PC-3 (cell line): ENCODE measurements at regions not wholly inside any gene's neighbourhood (a gene's known extent, or its start where the extent isn't known, plus 50 kb on each side); places are given as distances from the start of the nearest gene placed in this dataset.

Experiments used
- ATAC-seq: fragments of 200-7000 bp; cut with Tn5 transposase; 2 replicates; pipeline ENCODE4 v1.9.1; 2020; ENCODE audit warnings: mild to moderate bottlenecking, moderate library complexity
- BruUV-seq: library from RNA; stranded (reverse); fragments of 400-500 nt; replicated peaks from 2 replicates; lab custom pipeline; 2021; lab: Mats Ljungman, UMichigan
- CTCF ChIA-PET: fragments of 300-600 bp; sonication (Branson Sonifier 250); formaldehyde crosslinking; loops from one replicate; lab custom pipeline; 2022; ENCODE audit warnings: antibody characterized with exemption; lab: Charles Lee
- POLR2A ChIA-PET: fragments of 300-600 bp; sonication (Branson Sonifier 250); formaldehyde crosslinking; loops from one replicate; lab custom pipeline; 2022; ENCODE audit warnings: antibody characterized with exemption; ENCODE audit not compliant: unreplicated experiment; lab: Charles Lee
- DNase-seq: peaks from one replicate; pipeline ENCODE4 v3.0.0-alpha.2; 2015
- H2AFZ ChIP-seq: fragments of 300-600 bp; sonication (generic); 2 replicates; pipeline ENCODE4 v1.6.0; 2016; ENCODE audit warnings: antibody characterized with exemption, low read length
- H3F3A ChIP-seq: fragments of 300-600 bp; sonication (generic); one replicate; pipeline ENCODE4 v1.6.0; 2017; ENCODE audit warnings: antibody characterized with exemption, low read length, control low read depth, mild to moderate bottlenecking; ENCODE audit not compliant: unreplicated experiment
- H3K27ac ChIP-seq: fragments of 300-600 bp; sonication (generic); 2 replicates; pipeline ENCODE4 v1.5.1; 2016; ENCODE audit warnings: mild to moderate bottlenecking, low read length
- H3K27me3 ChIP-seq: fragments of 300-600 bp; sonication (generic); 2 replicates; pipeline ENCODE4 v1.6.1; 2016; ENCODE audit warnings: low read length, mixed read lengths
- H3K36me3 ChIP-seq: fragments of 300-600 bp; sonication (generic); 2 replicates; pipeline ENCODE4 v1.6.1; 2016; ENCODE audit warnings: low read depth, mixed run types, low read length, mixed read lengths
- H3K4me1 ChIP-seq: fragments of 300-600 bp; sonication (generic); 2 replicates; pipeline ENCODE4 v1.5.1; 2016; ENCODE audit warnings: low read length; ENCODE audit not compliant: insufficient read depth
- H3K4me2 ChIP-seq: fragments of 300-600 bp; sonication (generic); 2 replicates; pipeline ENCODE4 v1.6.0; 2016; ENCODE audit warnings: low read length
- H3K4me3 ChIP-seq: fragments of 300-600 bp; sonication (generic); 2 replicates; pipeline ENCODE4 v1.5.1; 2016; ENCODE audit warnings: mild to moderate bottlenecking, low read length, mixed read lengths
- H3K79me2 ChIP-seq: fragments of 300-600 bp; sonication (generic); 2 replicates; pipeline ENCODE4 v1.6.1; 2017; ENCODE audit warnings: low read length, mixed read lengths
- H3K9ac ChIP-seq: fragments of 300-600 bp; sonication (generic); 2 replicates; pipeline ENCODE4 v1.6.0; 2016; ENCODE audit warnings: mild to moderate bottlenecking, low read length
- H3K9me2 ChIP-seq: fragments of 300-600 bp; sonication (generic); replicated peaks from 2 replicates; pipeline ENCODE4 v1.6.1; 2016; ENCODE audit warnings: mixed run types, low read length, mixed read lengths
- H3K9me3 ChIP-seq: fragments of 300-600 bp; sonication (generic); 2 replicates; pipeline ENCODE4 v1.6.1; 2016; ENCODE audit warnings: low read length, mixed read lengths
- H4K20me1 ChIP-seq: fragments of 300-600 bp; sonication (generic); 2 replicates; pipeline ENCODE4 v1.6.1; 2016; ENCODE audit warnings: low read length, mixed read lengths
- CTCF ChIP-seq: fragments of 300-600 bp; sonication (generic); conservative IDR thresholded peaks from 2 replicates; pipeline ENCODE4 v1.5.1; 2017; ENCODE audit warnings: antibody characterized with exemption, low read depth, mild to moderate bottlenecking, low read length
- EZH2 ChIP-seq: fragments of 300-600 bp; sonication (generic); IDR thresholded peaks from one replicate; pipeline ENCODE4 v1.6.1; 2017; ENCODE audit warnings: antibody characterized with exemption, mild to moderate bottlenecking, low read length; ENCODE audit not compliant: unreplicated experiment
- EZH2phosphoT487 ChIP-seq: fragments of 300-600 bp; sonication (generic); IDR thresholded peaks from 2 replicates; pipeline ENCODE4 v1.6.1; 2018; ENCODE audit warnings: mild to moderate bottlenecking, antibody characterized with exemption, low read length, borderline replicate concordance
- intact Hi-C: fragments of 100-400 bp; cut with micrococcal nuclease; formaldehyde crosslinking; loops from 2 replicates; pipeline ENCODE4 v1.9.0; 2023

GRCh38 chr10:105538874-105539273 lies 897.8 kb downstream of the SORCS3 start:
- BruUV-seq: no TSS peak
- Histone ChIP-seq H3F3A (no peaks in the 10 kb centered on the region), H3K4me3 (no peak overlapping the region), H3K9ac (no peak overlapping the region), H3K4me2 (no peak overlapping the region), H3K9me3 (no peaks in the 10 kb centered on the region), H3K4me1 (no peaks in the 10 kb centered on the region), H2AFZ (no peak overlapping the region), H3K27me3 (no peaks in the 10 kb centered on the region), H3K36me3 (no peaks in the 10 kb centered on the region), H3K9me2 (no peaks in the 10 kb centered on the region), H4K20me1 (no peaks in the 10 kb centered on the region), H3K27ac (no peak overlapping the region), H3K79me2 (no peaks in the 10 kb centered on the region)
- POLR2A ChIA-PET: no interaction called here
- DNase-seq: no peak
- intact Hi-C loops: no loop called here
- TF ChIP-seq CTCF: no peak
- no peak for TF ChIP-seq EZH2phosphoT487
- TF ChIP-seq EZH2: no peak
- no peak for ATAC-seq
- CTCF ChIA-PET: no interaction called here

- no peak for DNase-seq
- Histone ChIP-seq H3K9ac (no peak overlapping the region), H3F3A (no peaks in the 10 kb centered on the region), H3K79me2 (no peaks in the 10 kb centered on the region), H3K9me3 (no peaks in the 10 kb centered on the region), H3K4me3 (no peak overlapping the region), H3K27me3 (no peaks in the 10 kb centered on the region), H3K36me3 (no peaks in the 10 kb centered on the region), H3K9me2 (no peaks in the 10 kb centered on the region), H4K20me1 (no peaks in the 10 kb centered on the region), H3K4me1 (no peaks in the 10 kb centered on the region), H2AFZ (no peak overlapping the region), H3K4me2 (no peak overlapping the region), H3K27ac (no peak overlapping the region)
- TF ChIP-seq CTCF (no peak), EZH2 (no peak), EZH2phosphoT487 (no peak)
- no TSS peak for BruUV-seq
- POLR2A ChIA-PET: no interaction called here
- CTCF ChIA-PET: no interaction called here
- intact Hi-C loops: no loop called here
- ATAC-seq: no peak
These were observed 894.4 kb downstream of the SORCS3 start for GRCh38 chr10:105535478-105535877.

GRCh38 chr10:105534086-105534485 lies 893.0 kb downstream of the SORCS3 start:
- no peaks in the 10 kb centered on the region for H3K9me3 ChIP-seq
- CTCF ChIA-PET: no interaction called here
- H3K36me3 ChIP-seq: no peaks in the 10 kb centered on the region
- H3K27ac ChIP-seq: no peak overlapping the region
- H3K4me3 ChIP-seq: no peak overlapping the region
- H3K27me3 ChIP-seq: no peaks in the 10 kb centered on the region
- intact Hi-C loops: no loop called here
- ATAC-seq: no peak
- H3F3A ChIP-seq: no peaks in the 10 kb centered on the region
- H3K79me2 ChIP-seq: no peaks in the 10 kb centered on the region
- no peak overlapping the region for H3K9ac ChIP-seq
- POLR2A ChIA-PET: no interaction called here
- BruUV-seq: no TSS peak
- TF ChIP-seq CTCF (no peak), EZH2phosphoT487 (no peak), EZH2 (no peak)
- H3K4me2 ChIP-seq: no peak overlapping the region
- no peaks in the 10 kb centered on the region for H3K9me2 ChIP-seq
- no peak for DNase-seq
- no peak overlapping the region for H2AFZ ChIP-seq
- H4K20me1 ChIP-seq: no peaks in the 10 kb centered on the region
- H3K4me1 ChIP-seq: no peaks in the 10 kb centered on the region
